Upper lobe of right lung (tissue), 1 donor: ENCODE measurements at regions not wholly inside any gene's neighbourhood (a gene's known extent, or its start where the extent isn't known, plus 50 kb on each side); places are given as distances from the start of the nearest gene placed in this dataset.

ENCODE experiments used
- ATAC-seq: fragments of 200-7000 bp; cut with Tn5 transposase; one replicate; pipeline ENCODE4 v1.9.1; 2020; ENCODE audit warnings: mild to moderate bottlenecking, moderate library complexity
- DNase-seq: peaks from one replicate; pipeline ENCODE4 v3.0.0-alpha.2; 2020
- H3K27ac ChIP-seq: fragments of 200-600 bp; one replicate; pipeline ENCODE4 v1.8.0; 2022
- H3K27me3 ChIP-seq: fragments of 200-600 bp; one replicate; pipeline ENCODE4 v1.8.0; 2022; ENCODE audit warnings: mild to moderate bottlenecking
- H3K36me3 ChIP-seq: fragments of 200-600 bp; one replicate; pipeline ENCODE4 v1.8.0; 2022
- H3K4me1 ChIP-seq: fragments of 200-600 bp; one replicate; pipeline ENCODE4 v1.8.0; 2022
- H3K4me3 ChIP-seq: fragments of 200-600 bp; one replicate; pipeline ENCODE4 v1.8.0; 2022; ENCODE audit warnings: mild to moderate bottlenecking
- H3K9me3 ChIP-seq: fragments of 200-600 bp; one replicate; pipeline ENCODE4 v1.8.0; 2022
- CTCF ChIP-seq: fragments of 200-600 bp; IDR thresholded peaks from one replicate; pipeline ENCODE4 v1.8.0; 2022; ENCODE audit warnings: antibody characterized with exemption
- intact Hi-C: fragments of 100-400 bp; cut with DNase I; formaldehyde crosslinking; loops from one replicate; pipeline ENCODE4 v1.11.0; 2022
- donor health status: DM: no; HTN: yes; CAD: no; lungs with severe emphysema.

GRCh38 chr1:101632548-101633272 lies 364.0 kb downstream of the OLFM3 start:
- Histone ChIP-seq H3K36me3 (no peaks in the 10 kb centered on the region), H3K9me3 (no peaks in the 10 kb centered on the region), H3K4me1 (no peaks in the 10 kb centered on the region), H3K27ac (no peak overlapping the region), H3K4me3 (no peak overlapping the region), H3K27me3 (no peaks in the 10 kb centered on the region)
- intact Hi-C loops = no loop called here
- no peak for TF ChIP-seq CTCF
- ATAC-seq (no peak), DNase-seq (no peak)

GRCh38 chr1:101645810-101646209 lies 350.9 kb downstream of the OLFM3 start:
- no peaks in the 10 kb centered on the region for H3K27me3 ChIP-seq
- no peak overlapping the region for H3K27ac ChIP-seq
- intact Hi-C loops = no loop called here
- DNase-seq (no peak), ATAC-seq (no peak)
- no peaks in the 10 kb centered on the region for H3K9me3 ChIP-seq
- no peaks in the 10 kb centered on the region for H3K4me1 ChIP-seq
- H3K4me3 ChIP-seq = no peak overlapping the region
- no peaks in the 10 kb centered on the region for H3K36me3 ChIP-seq
- no peak for TF ChIP-seq CTCF

- TF ChIP-seq CTCF = no peak
- no peak overlapping the region for H3K4me3 ChIP-seq
- no peak overlapping the region for H3K27ac ChIP-seq
- H3K4me1 ChIP-seq = no peaks in the 10 kb centered on the region
- H3K36me3 ChIP-seq = no peaks in the 10 kb centered on the region
- DNase-seq (no peak), ATAC-seq (no peak)
- intact Hi-C loops = no loop called here
- H3K27me3 ChIP-seq = no peaks in the 10 kb centered on the region
- no peaks in the 10 kb centered on the region for H3K9me3 ChIP-seq
Observed at GRCh38 chr1:101652484-101652883, 344.2 kb downstream of the OLFM3 start.

- no peaks in the 10 kb centered on the region for H3K4me1 ChIP-seq
- H3K27ac ChIP-seq = no peak overlapping the region
- H3K36me3 ChIP-seq = no peaks in the 10 kb centered on the region
- no peak overlapping the region for H3K4me3 ChIP-seq
- no peak for ATAC-seq
- H3K27me3 ChIP-seq = no peaks in the 10 kb centered on the region
- TF ChIP-seq CTCF = no peak
- no peak for DNase-seq
- intact Hi-C loops = no loop called here
- H3K9me3 ChIP-seq = no peaks in the 10 kb centered on the region
Observed at GRCh38 chr1:101653482-101653946, 343.2 kb downstream of the OLFM3 start.

- DNase-seq (no peak), ATAC-seq (no peak)
- Histone ChIP-seq H3K9me3 (peaks cover 16% of the 10 kb centered on the region), H3K4me3 (no peak overlapping the region), H3K36me3 (no peaks in the 10 kb centered on the region), H3K27me3 (no peaks in the 10 kb centered on the region), H3K4me1 (no peaks in the 10 kb centered on the region), H3K27ac (no peak overlapping the region)
- intact Hi-C loops = no loop called here
- no peak for TF ChIP-seq CTCF
Observed at GRCh38 chr1:101664726-101665125, 332.0 kb downstream of the OLFM3 start.

- no peaks in the 10 kb centered on the region for H3K4me1 ChIP-seq
- peaks cover 16% of the 10 kb centered on the region for H3K9me3 ChIP-seq
- DNase-seq (no peak), ATAC-seq (no peak)
- no peaks in the 10 kb centered on the region for H3K36me3 ChIP-seq
- TF ChIP-seq CTCF = no peak
- no peaks in the 10 kb centered on the region for H3K27me3 ChIP-seq
- intact Hi-C loops = no loop called here
- no peak overlapping the region for H3K4me3 ChIP-seq
- H3K27ac ChIP-seq = no peak overlapping the region
Observed at GRCh38 chr1:101667761-101668160, 329.0 kb downstream of the OLFM3 start.
